ENCODE measurements at regions not wholly inside any gene's neighbourhood (a gene's known extent, or its start where the extent isn't known, plus 50 kb on each side); places are given as distances from the start of the nearest gene placed in this dataset.

DNA sequence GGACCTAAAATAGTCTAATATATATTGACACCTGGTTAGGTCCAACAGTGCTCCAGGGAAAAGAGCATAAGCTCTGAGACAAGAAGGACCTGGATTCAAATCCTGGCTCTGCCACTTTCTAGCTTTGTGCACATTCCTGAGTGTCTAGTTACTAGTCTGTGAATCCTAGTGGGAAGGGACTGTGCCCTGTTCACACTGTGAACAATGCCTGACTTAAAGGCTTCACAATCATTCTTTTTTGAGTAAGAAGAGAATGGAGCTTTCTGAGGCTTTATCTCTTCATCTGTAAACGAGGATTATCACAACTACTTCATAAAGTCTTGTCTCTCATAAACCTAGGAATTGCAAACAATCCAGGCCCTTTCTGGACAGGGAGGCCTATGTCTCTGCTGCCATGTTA, 235.9 kb downstream of the SOX2 start:
- TF ChIP-seq, protein P1, sequence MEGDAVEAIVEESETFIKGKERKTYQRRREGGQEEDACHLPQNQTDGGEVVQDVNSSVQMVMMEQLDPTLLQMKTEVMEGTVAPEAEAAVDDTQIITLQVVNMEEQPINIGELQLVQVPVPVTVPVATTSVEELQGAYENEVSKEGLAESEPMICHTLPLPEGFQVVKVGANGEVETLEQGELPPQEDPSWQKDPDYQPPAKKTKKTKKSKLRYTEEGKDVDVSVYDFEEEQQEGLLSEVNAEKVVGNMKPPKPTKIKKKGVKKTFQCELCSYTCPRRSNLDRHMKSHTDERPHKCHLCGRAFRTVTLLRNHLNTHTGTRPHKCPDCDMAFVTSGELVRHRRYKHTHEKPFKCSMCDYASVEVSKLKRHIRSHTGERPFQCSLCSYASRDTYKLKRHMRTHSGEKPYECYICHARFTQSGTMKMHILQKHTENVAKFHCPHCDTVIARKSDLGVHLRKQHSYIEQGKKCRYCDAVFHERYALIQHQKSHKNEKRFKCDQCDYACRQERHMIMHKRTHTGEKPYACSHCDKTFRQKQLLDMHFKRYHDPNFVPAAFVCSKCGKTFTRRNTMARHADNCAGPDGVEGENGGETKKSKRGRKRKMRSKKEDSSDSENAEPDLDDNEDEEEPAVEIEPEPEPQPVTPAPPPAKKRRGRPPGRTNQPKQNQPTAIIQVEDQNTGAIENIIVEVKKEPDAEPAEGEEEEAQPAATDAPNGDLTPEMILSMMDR (conservative IDR thresholded peaks at IDR 0.05; ENCODE audit: control insufficient read depth, insufficient read depth, low read depth, low read length): no peak
- no peak overlapping the region for H3K4me3 ChIP-seq (ENCODE audit: control insufficient read depth, low read depth, low read length)
- no peak for DNase-seq (ENCODE audit: low read depth)

DNA sequence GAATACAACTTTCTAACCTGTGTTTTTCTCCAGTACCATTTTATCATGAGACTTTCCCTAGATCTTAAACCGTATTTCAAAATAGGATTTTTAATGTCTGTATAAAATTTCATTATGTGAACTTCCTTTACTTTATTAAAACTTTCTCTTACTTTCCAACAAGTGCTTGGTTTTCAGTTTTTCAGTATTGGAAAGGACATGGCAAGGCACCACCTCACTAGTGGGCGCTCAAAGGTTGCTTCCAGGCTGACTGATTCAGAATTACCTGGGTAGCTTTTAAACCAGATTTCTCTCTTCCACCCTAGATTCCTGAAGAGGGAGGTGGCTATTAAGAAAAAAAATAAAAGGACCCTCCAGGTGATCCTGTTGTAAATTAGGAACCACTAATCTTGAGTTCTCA, 236.6 kb downstream of the SOX2 start:
- no peak for DNase-seq (ENCODE audit: low read depth)
- TF ChIP-seq, protein P1 (conservative IDR thresholded peaks at IDR 0.05; ENCODE audit: control insufficient read depth, insufficient read depth, low read depth, low read length): no peak
- H3K4me3 ChIP-seq (ENCODE audit: control insufficient read depth, low read depth, low read length): no peak overlapping the region

DNA sequence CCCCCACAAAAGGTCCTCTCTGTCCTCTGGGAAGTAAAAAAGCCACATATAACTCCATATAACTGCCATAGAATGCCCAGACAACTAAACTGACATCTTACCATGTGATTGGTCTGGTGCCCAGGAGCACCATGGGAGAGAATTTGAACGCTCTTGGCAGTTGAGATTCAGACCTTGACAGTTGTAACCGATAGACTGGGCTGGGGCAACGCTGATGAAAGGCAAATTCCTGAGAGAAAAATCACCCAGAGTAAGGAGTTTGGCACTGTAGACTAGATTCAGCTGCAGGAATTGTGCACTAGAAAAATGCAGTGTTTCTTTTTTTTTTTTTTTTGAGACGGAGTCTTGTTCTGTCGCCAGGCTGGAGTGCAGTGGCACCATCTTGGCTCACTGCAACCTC, 240.5 kb downstream of the SOX2 start:
- no peak overlapping the region for H3K4me3 ChIP-seq (ENCODE audit: control insufficient read depth, low read depth, low read length)
- no peak for DNase-seq (ENCODE audit: low read depth)
- TF ChIP-seq, protein P1 (conservative IDR thresholded peaks at IDR 0.05; ENCODE audit: control insufficient read depth, insufficient read depth, low read depth, low read length): no peak

DNA sequence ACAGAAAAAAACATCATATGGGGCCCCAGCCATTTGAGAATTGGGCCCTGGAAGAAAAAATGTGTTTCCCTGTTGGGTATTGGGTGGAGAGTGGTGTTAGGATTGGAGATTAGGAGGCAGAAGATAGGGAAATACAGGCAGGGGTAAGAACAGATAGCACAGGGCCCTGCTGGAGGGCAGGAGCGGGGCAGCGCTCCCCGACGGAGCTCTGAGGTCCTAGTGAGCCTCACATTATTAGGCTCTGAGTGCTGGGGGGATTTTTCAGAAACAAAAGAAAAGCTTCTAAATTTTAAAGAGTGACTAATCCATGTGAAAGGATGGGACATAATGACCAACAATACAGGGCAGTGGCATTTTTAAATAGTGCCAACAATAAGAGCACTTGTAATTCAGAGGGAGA, 241.2 kb downstream of the SOX2 start:
- TF ChIP-seq, protein P1 (conservative IDR thresholded peaks at IDR 0.05; ENCODE audit: control insufficient read depth, insufficient read depth, low read depth, low read length): no peak
- H3K4me3 ChIP-seq (ENCODE audit: control insufficient read depth, low read depth, low read length): no peak overlapping the region
- no peak for DNase-seq (ENCODE audit: low read depth)

DNA sequence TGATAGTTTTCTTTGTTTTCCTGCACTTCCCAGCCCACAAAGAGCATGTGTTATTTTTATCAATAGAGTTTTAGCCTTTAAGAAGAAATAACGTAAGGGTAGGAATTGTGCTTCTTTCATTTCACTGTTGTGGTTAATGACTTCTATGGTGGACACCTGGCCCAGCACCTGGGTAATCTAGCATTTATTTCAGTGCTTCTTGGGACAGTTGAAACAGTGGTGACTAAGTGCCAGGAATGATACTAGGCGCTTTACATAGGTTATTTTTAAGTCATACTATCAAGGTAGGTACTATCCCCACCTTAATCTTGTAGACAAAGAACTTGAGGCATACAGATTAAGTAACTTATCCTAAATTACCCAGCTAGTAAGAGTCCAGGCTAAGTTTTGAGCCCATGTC, 243.8 kb downstream of the SOX2 start:
- TF ChIP-seq, protein P1 (conservative IDR thresholded peaks at IDR 0.05; ENCODE audit: control insufficient read depth, insufficient read depth, low read depth, low read length): no peak
- DNase-seq (ENCODE audit: low read depth): no peak

DNA sequence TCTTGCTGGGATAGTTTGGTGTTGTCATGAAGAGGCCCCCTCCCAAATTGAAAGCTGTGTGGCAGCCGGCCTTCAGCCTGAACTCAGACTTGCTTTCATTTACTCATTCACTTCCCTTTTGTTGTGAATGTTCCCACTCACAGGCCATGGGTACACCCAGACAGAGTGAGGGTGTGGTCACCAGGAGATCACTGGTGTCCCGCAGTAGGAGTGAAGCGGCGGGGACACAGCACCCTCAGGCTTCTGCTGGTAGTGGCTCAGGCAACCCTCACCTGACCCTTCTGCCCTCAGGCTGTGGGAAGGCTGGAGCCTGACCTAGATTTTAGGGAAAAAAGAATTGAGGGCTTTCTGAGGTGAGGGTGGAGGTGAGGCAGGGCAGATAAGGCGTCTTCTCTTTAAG, 244.4 kb downstream of the SOX2 start:
- H3K4me3 ChIP-seq (ENCODE audit: control insufficient read depth, low read depth, low read length): no peak overlapping the region
- TF ChIP-seq, protein P1 (conservative IDR thresholded peaks at IDR 0.05; ENCODE audit: control insufficient read depth, insufficient read depth, low read depth, low read length): no peak
- DNase-seq (ENCODE audit: low read depth): no peak

More for the DNA sequence above, 243.8 kb downstream of the SOX2 start:
- no peak overlapping the region for H3K4me3 ChIP-seq (ENCODE audit: control insufficient read depth, low read depth, low read length)

DNA sequence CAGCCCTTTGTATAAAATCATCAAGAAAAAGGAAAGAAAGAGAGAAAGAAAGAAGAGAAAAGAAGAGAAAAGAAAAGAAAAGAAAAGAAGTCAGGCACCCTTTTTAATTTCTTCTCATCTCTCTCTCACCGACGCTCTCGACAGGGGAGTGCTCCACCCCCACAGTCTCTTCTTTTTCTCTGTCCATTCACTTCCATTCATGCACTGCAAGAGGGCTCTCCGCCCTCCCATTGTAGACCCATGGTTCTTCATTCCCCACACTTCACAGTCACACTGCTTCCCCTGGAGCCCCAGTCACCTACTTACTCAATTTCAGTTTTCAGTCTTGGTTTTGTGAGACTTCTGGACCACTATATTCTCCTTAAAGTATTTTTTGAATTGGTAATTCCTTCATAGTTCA, 254.7 kb downstream of the SOX2 start:
- TF ChIP-seq, protein P1 (conservative IDR thresholded peaks at IDR 0.05; ENCODE audit: control insufficient read depth, insufficient read depth, low read depth, low read length): no peak
- DNase-seq (ENCODE audit: low read depth): no peak
- no peak overlapping the region for H3K4me3 ChIP-seq (ENCODE audit: control insufficient read depth, low read depth, low read length)

All from fibroblast of mammary gland (primary cell).